HG02973 (cell line): ENCODE measurements at regions not wholly inside any gene's neighbourhood (a gene's known extent, or its start where the extent isn't known, plus 50 kb on each side); places are given as distances from the start of the nearest gene placed in this dataset.
A peak's percentile ranks its signal among the peaks of the same experiment; 100 is the strongest.

Source experiments
- ATAC-seq: cut with Tn5 transposase; IDR thresholded peaks from one replicate; pipeline ENCODE4 v1.9.1; 2021; ENCODE audit warnings: moderate library complexity; ENCODE audit not compliant: unreplicated experiment

- peak; percentile 85 for ATAC-seq
Measured at GRCh38 chr4:177047070-177047850, 254.5 kb upstream of the VEGFC start.

GRCh38 chr4:177047851-177048174 lies 255.1 kb upstream of the VEGFC start:
- no peak for ATAC-seq

GRCh38 chr4:177051473-177052060 lies 258.1 kb upstream of the NEIL3 start:
- ATAC-seq: peak; percentile 89

- ATAC-seq: no peak
Measured at GRCh38 chr4:177052211-177052934, 257.3 kb upstream of the NEIL3 start.

GRCh38 chr4:177057186-177057585 lies 252.5 kb upstream of the NEIL3 start:
- ATAC-seq: no peak

- ATAC-seq: no peak
Measured at GRCh38 chr4:177064116-177064515, 245.6 kb upstream of the NEIL3 start.

GRCh38 chr4:177064729-177065394 lies 244.8 kb upstream of the NEIL3 start:
- no peak for ATAC-seq

GRCh38 chr4:177066746-177067145 lies 242.9 kb upstream of the NEIL3 start:
- no peak for ATAC-seq

- no peak for ATAC-seq
Measured at GRCh38 chr4:177070533-177071058, 239.1 kb upstream of the NEIL3 start.

GRCh38 chr4:177077095-177077971 lies 232.3 kb upstream of the NEIL3 start:
- ATAC-seq: no peak

GRCh38 chr4:177079327-177079726 lies 230.3 kb upstream of the NEIL3 start:
- ATAC-seq: no peak

GRCh38 chr4:177080388-177080787 lies 229.3 kb upstream of the NEIL3 start:
- ATAC-seq: no peak

GRCh38 chr4:177087060-177087459 lies 222.6 kb upstream of the NEIL3 start:
- no peak for ATAC-seq

- ATAC-seq: no peak
Measured at GRCh38 chr4:177087499-177087898, 222.2 kb upstream of the NEIL3 start.

GRCh38 chr4:177091515-177091914 lies 218.2 kb upstream of the NEIL3 start:
- ATAC-seq: no peak

GRCh38 chr4:177092807-177093206 lies 216.9 kb upstream of the NEIL3 start:
- ATAC-seq: no peak

- ATAC-seq: no peak
Measured at GRCh38 chr4:177093964-177094363, 215.7 kb upstream of the NEIL3 start.

GRCh38 chr4:177097291-177097690 lies 212.4 kb upstream of the NEIL3 start:
- no peak for ATAC-seq

GRCh38 chr4:177099211-177099610 lies 210.5 kb upstream of the NEIL3 start:
- no peak for ATAC-seq

GRCh38 chr4:177100307-177100706 lies 209.4 kb upstream of the NEIL3 start:
- no peak for ATAC-seq
